ENCODE measurements at regions not wholly inside any gene's neighbourhood (a gene's known extent, or its start where the extent isn't known, plus 50 kb on each side); places are given as distances from the start of the nearest gene placed in this dataset.

DNA sequence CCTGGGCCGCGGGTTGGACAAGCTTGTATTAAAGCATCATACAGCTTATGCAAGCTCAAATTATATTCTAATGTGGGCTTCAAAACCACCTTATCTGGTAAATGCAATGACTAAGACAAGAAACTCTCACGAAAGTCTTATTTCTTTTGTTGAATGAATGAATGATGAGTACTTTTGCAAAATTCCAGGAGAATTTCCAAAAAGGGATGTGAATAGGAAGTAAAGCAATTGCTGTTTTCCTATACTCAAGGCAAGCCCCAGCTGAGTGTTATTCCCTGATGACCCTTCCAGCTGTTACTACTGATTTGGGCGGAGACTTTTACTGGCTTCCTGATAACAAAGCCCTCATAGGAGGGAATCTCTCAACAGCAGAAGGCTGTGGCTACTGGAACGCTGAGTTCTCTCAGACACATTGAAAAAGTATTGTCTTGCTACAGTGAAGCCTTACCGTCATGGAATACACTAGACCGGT lies 162.8 kb downstream of the SREK1 start:
- DNase-seq = no peak

DNA sequence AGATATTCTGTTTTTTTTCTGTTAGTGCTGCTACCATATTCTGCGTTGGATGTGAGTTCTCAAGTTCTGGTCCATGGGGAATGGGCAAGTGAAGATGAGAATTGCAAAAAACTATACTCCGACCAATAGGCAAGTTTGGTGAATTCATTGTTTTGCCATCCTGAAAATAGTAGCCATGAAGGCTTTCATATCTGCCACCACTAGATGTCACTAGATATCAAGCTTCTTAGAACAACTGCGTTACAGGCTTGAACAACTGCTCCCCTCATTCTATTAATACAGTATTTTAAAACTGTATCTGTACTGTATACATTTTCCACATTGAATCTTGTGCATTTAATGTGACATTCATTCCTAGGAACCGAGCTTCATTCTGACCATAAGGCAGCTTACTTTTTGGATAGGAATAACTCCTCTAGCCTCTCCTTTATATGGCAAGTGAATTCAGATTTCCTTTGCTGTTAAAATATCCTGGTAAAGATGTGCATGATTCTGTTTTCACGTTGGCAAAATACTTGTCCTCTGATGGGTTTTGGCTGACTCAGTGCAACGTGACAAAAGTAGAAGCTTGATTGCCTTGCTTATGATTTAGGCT lies 163.6 kb downstream of the SREK1 start:
- peak; percentile 11 for DNase-seq

DNA sequence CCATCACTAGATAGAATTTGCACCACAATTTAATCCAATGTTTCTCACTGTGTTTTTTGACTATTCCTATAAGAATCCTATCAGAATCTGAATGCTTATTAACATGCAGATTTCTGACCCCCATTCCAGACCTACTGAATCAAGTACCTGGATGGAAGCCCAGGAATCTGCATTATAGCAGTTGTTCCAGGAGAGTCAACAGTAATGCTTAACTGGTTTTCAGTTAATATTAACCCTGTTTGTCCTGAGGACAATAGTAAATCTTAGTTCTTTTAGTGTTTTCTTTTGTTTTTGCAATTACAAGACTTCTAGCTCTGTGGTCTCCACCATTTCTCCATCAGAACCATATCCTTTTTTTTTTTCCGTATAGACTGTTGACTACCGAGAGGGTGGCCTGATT lies 168.2 kb downstream of the SREK1 start:
- DNase-seq = no peak

DNA sequence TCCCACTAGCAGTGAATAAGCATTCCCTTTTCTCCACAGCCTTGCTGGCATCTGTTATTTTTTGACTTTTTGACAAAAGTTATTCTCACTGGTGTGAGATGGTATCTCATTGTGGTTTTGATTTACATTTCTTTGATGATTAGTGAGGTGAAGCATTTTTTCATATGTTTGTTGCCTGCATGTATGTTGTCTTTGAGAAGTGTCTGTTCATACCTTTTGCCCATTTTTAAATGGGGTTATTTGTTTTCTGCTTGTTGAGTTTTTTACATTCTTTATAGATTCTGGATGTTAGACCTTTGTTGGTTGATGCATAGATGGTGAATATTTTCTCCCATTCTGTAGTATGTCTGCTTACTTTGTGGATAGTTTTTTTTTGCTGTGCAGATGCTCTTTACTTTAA lies 171.7 kb downstream of the SREK1 start:
- DNase-seq = no peak

DNA sequence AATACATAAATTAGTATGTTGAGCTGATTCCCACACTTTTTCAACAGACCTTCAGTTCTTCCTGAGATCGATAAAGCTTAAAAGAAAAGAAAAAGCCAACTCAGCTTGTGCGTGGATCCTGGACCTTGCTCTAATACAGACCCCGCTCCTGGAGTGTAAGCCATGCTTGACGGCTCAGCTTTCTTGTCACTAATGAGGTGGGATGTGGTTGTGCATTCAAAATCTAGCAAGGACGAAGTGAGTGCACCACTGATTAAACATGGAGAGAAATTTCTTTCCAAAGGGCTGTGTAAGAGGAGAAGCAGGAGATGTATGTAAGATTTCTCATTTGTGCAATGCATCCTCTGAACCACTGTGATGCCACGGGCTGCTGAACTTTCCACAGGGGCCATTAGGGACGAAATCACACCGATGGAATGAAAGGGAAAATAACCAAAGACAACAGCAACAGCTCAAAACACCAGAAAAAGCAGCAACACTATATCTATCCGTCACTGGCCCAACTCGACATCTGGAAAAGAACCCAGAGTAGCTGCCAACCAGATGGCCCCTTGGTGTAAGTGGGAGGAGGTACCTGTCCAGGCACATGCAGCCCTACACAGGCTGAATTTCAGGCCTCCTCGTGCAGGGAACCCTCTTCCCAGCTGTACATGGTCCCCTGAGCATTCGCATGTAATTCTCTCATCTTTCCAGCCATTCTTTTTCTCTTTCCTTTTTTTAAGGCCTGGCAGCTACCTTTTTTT lies 178.9 kb downstream of the SREK1 start:
- no peak for DNase-seq

DNA sequence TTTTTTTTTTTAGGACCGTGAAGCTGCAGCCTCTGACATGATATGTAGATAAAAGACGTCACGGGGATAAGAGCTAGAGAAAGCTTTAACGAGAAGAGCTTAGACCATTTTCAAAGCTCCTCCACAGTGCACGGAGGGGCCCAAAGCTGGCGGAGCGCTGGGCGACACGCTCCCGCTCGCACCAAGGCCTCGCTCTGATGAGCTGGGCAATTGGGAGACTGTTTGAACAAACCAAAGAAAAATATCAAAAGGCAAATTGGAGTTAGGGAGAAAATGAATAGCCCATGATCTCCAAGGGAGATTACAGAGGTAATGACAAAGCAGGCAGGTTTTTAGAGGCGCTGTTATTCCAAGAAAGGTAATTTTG lies 179.4 kb downstream of the SREK1 start:
- no peak for DNase-seq

DNA sequence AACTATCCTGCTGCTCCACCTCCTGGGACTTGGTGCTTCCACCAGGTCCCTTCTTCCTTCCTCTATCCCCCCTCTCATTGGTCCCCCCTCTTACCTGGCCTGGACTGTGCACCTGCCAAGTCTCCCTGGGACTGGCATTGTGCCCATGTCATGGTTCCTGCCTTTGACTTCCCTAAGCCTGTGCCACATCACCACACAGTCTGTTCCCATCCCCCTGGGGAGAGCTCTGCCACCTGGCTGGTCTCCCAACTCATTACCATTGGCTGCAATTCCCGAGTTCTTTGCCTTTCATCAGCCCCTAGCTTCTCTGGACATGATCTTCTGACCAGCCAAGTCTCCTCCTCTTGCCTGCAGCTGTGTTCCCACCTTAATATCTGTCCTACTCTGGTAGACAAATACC lies 180.3 kb downstream of the SREK1 start:
- no peak for DNase-seq

DNA sequence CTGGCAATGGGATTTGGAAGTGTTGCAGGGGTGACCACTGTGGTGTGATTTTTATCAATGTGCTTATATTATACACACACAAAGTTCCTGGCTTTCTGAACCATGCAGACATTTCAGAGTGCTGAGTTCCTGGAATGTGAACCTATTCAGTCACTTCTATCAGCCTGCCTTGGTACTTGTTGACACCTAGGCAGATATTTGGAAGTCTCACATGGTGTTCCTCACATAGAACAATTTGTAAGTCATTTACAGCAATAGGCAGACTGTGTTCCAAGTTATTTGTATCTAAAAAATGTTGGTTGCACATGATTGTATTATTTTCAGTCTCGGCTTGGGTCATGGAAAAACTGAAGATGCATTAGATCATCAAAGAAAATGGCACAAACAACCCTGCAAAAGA lies 182.2 kb downstream of the SREK1 start:
- DNase-seq = no peak

DNA sequence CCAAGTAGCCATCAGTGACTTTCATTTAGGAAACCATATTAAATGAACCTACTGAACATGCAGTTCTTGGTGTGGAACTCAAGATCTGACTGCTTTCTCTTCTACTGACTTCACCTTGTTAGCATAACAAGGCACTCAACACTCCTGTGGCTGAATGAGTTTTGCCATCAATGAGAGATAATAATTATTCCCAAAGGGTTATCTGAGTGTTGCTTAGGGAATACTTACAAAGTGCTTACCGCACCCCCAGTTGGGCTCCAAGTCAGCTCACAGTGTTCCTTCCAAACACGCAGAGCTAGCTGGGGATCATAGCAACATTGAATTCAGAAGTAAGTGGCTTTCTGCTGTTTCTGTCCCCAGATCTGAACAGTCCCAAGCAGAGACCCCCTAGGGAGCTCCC lies 182.9 kb downstream of the SREK1 start:
- no peak for DNase-seq

DNA sequence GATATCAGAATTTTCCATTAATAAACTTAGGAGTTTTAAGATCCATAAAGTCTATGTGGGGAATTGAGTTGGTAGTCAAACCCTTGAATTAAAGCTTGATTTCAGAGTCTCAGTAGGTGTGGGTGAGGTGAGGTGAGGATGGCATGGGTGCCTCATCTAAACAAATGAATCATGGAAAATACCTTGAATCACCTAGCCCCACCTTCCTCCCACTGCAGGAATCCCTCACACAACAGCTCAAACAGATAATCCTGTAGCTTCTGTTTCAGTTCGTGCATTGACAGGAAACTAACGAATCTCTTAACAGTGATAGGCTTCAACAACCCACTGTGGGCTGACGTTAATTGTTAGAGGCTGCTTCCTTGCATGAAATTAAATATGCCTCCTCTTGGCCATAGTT lies 185.0 kb downstream of the SREK1 start:
- peak; percentile 21 for DNase-seq

DNA sequence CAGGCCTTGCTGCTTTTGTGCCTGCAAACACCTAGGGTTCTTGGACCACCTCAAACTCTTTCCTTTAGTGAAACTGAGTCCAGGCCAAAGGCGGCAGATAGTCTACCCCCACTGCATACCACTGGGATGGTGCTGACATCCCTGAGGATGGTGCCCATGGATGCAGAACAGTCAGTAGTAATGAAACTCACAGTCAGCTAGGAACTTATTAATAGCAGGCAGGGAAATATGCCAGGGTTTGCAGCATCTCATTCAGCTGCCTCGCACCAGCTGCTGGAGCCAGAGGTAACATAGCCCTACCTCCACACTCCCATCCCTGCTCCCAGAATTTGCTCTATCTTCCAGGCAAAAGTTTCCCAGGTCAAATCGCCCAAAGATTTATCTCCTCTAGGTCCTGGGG lies 189.1 kb downstream of the SREK1 start:
- no peak for DNase-seq

DNA sequence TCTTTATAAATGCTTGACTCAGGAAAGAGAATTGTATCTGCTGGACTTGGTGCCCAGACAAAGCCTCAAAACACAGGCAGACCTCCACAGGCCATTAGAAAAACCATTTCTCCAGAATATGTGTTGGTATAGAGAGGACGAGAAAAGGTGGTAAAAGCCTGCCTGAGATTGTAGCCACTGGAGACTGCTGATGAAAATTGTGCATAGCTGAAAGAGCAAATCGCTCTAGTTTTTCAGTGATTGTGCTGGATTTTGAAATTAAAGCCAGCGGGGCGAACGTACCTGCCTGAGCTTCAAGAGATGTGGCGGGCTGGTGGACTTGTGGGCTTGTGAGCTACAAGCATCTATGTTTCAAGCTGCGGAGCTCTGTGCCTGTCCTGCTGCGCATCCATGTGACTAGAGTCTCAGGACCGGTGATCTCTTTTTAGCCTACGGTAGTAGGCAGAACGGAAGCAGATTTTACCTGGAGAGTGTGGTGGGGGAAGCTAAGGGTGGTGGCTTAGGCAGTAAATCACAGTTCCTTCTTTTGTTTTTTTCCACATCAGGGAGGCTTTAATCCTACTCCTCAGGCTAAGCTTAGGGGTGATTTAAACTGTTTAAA lies 193.6 kb downstream of the SREK1 start:
- no peak for DNase-seq

DNA sequence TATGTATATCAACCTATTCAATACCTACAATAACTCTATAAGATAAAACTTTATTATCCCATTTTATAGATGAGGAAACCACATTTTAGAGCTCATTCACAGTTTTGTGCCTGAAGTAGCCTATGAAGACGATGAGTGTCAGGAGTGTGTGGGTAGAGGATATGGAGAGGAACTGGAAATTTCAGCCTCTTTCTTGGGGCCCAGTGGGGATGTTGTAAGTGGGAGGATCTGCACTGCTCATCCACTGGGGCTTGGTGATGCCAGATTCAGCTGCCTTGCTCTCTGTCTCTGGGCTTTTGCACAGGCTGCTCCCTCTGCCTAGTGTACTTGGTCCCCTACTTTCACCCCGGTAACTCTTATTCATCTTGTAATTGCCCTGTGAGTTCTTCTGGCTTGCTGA lies 194.7 kb downstream of the SREK1 start:
- DNase-seq = no peak

DNA sequence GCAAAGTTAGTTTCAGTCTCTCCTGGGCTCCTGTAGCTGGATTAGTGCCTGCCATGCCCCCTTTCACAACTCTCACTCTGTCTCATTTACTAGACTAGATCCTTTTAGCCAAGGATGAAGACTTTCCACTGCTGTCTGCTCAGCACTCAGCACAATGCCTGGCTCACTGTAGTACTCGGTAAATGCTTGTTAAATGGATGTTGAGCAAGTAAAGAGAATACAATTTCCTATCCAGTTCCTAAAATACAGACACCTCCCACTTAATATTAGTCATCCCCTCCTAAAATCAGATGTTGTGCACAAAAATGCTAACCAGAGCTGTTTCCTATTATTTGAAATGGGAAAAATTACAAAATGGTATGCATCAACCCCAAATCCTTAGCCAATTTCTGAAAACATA lies 195.8 kb downstream of the SREK1 start:
- no peak for DNase-seq

DNA sequence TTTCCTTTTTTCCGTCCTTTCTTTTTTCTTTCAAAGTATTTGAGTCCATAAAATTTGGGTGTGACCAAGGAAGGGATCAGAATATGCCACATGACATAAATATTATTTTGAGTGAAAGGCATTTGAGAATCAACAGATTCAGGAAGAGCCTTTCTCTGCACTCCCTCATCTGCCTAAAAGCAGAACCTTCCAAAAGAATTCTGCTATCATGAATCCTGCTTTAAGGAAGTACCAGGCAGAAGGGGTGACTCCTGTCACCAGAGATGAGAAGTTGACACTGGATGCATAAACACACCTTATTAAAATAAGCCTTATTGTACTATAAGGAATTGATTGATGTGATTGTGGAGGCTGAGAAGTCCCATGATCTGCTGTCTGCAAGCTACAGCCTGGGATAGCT lies 196.7 kb downstream of the SREK1 start:
- DNase-seq = no peak

DNA sequence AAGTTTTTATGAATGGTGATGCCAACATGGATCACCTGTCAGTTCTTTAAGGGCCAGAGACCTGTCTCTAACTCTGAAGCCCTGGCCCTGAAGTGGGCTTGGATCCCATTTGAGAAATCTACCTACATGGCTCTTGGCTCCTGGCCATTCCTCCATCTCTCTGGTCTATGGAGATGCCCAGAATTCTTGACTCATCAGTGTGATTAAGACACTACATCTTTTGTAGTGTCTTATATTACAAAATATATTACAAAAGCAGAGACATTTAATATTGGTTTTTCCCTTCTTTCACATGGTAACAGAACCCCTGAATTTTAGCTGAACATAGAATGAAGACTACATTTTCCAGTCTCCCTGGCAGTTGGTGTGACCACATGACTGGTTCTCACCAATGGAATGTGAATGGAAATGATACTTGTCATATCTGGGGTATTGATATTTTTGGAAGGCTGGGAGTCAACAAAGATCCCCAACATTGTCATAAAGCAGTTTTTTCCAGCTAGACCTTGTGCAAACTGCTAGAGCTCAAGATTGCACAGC lies 198.3 kb downstream of the SREK1 start:
- DNase-seq = no peak

DNA sequence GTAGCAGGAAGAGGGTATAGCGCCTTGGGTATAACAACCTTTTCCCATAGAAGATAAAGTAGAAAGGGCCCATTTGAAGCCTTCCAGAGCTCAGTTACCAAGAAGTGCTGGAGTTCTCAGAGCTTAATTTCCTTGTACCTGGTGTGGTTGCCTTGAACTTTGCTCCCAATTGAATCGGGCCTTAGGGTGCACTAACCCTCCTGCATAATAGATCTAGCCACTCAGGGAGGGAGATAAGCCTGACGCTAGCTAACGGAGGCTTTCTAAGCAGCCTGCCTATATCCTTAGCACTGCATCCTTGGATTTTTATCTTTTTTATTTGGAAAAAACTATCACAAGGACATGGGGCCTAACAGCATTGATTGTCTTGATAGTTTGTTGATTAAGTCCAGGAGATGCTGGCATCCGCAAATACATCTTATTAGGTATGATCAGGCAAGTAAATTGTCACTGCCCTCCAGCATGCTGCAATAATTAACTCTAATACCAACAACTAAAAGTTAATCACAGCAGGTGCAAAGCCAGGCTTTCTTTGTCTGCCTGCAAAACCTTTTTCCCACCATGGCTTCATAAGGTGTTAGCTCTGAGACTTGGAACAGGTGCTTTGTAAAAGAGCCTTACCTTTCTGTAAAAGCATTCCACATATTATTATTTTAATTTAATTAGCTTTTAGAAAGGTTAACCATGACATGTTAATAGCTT lies 199.4 kb downstream of the SREK1 start:
- DNase-seq = no peak

DNA sequence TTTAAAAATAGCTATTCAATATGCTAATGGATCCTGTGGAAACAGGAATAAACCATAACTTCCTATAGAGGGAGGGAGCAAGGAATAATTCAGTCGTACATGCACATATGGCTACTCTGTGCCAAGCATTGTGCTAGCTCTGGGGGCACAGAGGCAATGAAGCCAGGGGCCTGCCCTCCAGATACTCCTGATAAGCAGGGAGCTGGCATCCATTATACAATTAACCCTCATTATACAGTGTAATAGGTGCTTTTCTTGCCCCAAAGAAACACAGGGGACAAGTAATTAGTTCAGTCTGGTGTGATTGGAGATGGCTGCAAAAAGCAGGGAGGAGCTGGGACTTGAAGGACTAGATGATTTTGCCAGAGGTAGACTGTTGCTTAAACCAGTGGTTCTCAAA lies 200.4 kb downstream of the SREK1 start:
- no peak for DNase-seq

DNA sequence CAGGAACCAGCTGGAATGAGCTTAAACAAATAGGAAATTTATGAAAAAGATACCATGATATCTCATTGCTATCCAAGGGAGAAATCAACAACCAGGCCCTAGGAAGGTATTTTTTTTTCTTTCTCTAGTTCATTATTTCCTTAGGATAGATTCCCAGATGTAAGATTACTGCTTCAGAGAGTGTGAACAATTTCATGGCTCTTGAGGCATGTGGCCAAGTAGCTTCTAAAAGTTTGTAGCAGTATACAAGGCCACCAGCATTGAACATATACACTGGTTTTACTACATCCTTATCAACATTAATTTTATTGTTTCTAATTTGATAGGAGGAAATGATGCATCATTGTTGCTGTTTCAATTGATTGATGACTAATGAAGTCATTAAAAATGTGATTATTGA lies 201.2 kb downstream of the SREK1 start:
- DNase-seq = no peak

DNA sequence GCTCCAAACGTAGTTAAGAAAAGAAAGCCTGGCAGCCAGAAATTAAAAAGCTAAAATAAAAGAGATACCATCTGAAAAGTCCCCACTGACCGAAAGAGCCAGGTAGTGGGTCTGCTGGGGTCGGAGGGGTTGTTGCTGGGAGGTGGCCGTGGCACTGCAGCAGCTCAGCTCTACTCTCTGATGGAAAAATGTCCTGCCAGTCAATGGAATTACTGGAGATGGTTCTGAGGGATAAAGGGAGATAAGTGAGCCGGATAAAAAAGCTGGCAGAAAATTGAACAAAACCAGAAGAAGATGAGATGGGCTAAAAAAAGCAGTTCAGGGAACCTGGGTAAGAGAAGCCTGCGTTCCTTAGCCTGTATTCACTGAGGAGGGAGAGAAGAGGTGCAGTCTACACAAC lies 202.8 kb downstream of the SREK1 start:
- DNase-seq = no peak

DNA sequence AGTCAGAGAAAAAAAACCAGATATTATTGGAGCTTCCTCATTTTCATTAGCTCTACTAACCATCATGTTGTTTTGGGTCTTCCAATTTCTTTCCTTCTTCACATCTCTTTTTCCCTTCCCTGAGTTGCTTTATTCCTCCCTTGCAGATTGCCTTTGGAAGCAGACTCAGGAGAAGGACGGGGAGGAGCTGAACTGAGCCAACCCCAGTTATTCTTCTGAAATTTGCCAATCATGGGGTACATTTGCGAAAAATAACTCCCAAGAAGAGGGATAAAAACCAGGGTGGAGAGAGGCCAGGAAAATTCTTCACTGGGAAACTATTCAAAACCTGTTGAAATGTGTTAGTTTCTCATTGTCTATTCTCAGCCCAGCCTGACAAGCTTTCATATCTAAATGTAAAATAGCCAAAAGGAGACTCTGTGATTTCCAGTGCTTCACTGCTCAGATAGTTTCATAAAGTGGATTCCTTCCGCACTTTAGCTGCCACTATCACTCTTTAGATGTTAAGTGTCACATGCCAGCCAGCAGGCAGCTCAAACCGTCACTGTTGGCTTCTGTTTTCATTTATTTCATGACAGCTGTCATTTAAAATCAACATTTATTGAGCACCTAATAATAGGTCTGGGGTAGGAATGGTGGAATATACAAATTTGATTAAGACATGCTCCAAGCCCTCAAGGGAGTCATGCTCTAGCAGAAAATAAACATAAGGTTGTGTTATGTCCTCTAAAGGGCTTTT lies 204.5 kb downstream of the SREK1 start:
- DNase-seq = no peak

DNA sequence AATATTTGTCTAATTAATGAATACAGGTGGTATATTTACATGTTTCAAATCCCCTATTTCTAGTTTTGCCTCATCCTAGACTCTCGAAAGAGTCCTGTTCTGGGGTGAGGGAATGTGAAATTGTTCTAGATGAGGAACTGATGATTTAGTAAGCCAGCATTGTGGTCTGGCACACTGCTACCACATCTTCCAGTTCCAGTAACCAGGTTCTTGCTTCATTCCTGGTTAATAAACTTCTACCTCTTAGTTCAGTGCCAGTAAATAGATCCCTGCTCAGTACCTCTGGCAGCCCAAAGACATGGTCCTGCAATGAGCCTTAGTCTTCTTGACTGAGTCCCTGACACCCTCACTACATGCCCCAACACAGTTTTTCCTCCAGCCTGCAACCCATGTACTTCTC lies 207.7 kb downstream of the SREK1 start:
- no peak for DNase-seq

DNA sequence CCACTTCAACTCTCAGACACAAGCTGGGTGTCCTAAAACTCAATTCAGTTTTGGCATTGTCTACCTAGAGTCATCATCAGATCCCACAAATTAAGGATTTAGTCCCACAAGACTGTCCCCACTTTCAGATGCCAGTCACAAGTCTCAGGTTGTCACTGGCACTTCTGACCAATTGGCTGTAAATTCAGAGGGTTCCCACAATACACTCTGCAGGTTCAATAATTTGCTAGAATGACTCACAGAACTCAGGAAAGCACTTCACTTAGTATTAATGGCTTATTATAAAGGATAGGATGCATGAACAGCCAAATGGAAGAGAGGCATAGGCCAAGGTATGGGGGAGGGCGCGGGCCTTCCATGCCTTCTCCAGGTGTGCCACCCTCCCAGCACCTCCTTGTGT lies 209.1 kb downstream of the SREK1 start:
- no peak for DNase-seq

Measured in stimulated activated CD4-positive, alpha-beta T cell treated with anti-CD3 and anti-CD28 coated beads, Interleukin-4, amount 100 ng/mL, for 24 hours (primary cell).